ENCODE measurements at regions not wholly inside any gene's neighbourhood (a gene's known extent, or its start where the extent isn't known, plus 50 kb on each side); places are given as distances from the start of the nearest gene placed in this dataset.

DNA sequence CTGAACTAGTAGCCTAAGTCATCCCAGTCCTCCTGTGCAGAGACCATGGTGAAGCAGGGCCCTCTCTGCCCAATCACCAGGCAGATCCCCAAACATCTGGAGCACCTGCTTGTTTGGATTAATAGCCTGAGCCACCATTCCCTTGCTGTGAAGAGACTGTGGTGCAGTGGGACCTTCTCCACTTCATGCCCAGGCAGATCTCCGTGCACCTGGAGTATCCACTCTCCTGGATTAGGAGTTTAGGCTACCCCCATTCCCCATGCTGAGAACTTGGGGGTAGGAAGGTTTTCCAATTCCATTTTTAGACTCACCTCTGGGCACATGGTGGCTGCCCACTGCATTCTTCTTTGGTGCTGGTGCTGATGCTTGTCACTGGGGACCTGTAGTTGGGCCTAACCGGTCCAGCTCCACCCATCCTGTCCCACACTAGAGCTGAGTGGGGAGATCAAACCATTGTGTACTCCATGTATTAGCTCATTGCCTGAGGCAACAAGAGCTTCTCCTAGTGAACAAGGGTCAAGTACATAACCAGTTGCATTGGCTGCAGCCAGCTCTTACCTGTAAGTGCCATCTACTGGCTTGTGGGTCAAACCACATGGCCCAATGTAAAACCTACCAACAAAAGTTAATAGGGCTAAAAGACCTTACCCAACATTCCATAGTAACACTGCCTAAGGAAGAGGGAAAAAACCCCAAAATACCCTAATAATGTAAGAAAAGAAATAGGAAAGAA lies 382.5 kb upstream of the CBLB start:
- TF ChIP-seq YY1 (IDR thresholded peaks at IDR 0.05; ENCODE audit: low read depth) (no peak), USF1 (IDR thresholded peaks at IDR 0.05; ENCODE audit: borderline replicate concordance, low read depth) (no peak), POLR2AphosphoS5 (IDR thresholded peaks at IDR 0.05; ENCODE audit: low read depth, low read length) (no peak), TEAD4 (IDR thresholded peaks at IDR 0.05; ENCODE audit: borderline replicate concordance, insufficient read depth) (no peak), CTCF (IDR thresholded peaks at IDR 0.05) (no peak), TCF12 (IDR thresholded peaks at IDR 0.05) (no peak), PBX3 (IDR thresholded peaks at IDR 0.05) (no peak), ZBTB33 (IDR thresholded peaks at IDR 0.05; ENCODE audit: borderline replicate concordance, low read depth) (no peak), USF2 (IDR thresholded peaks at IDR 0.05; ENCODE audit: borderline replicate concordance, low read depth, low read length) (no peak), EP300 (IDR thresholded peaks at IDR 0.05; ENCODE audit: borderline replicate concordance in 1 of 2, low read depth in 1 of 2, low read length in 1 of 2) (no peak), FOXM1 (IDR thresholded peaks at IDR 0.05; ENCODE audit: low read depth) (no peak)
- TF ChIP-seq, protein P1, sequence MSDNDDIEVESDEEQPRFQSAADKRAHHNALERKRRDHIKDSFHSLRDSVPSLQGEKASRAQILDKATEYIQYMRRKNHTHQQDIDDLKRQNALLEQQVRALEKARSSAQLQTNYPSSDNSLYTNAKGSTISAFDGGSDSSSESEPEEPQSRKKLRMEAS (IDR thresholded peaks at IDR 0.05; ENCODE audit: low read depth), result no peak
- TF ChIP-seq, protein P2, sequence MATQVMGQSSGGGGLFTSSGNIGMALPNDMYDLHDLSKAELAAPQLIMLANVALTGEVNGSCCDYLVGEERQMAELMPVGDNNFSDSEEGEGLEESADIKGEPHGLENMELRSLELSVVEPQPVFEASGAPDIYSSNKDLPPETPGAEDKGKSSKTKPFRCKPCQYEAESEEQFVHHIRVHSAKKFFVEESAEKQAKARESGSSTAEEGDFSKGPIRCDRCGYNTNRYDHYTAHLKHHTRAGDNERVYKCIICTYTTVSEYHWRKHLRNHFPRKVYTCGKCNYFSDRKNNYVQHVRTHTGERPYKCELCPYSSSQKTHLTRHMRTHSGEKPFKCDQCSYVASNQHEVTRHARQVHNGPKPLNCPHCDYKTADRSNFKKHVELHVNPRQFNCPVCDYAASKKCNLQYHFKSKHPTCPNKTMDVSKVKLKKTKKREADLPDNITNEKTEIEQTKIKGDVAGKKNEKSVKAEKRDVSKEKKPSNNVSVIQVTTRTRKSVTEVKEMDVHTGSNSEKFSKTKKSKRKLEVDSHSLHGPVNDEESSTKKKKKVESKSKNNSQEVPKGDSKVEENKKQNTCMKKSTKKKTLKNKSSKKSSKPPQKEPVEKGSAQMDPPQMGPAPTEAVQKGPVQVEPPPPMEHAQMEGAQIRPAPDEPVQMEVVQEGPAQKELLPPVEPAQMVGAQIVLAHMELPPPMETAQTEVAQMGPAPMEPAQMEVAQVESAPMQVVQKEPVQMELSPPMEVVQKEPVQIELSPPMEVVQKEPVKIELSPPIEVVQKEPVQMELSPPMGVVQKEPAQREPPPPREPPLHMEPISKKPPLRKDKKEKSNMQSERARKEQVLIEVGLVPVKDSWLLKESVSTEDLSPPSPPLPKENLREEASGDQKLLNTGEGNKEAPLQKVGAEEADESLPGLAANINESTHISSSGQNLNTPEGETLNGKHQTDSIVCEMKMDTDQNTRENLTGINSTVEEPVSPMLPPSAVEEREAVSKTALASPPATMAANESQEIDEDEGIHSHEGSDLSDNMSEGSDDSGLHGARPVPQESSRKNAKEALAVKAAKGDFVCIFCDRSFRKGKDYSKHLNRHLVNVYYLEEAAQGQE (IDR thresholded peaks at IDR 0.05; ENCODE audit: low read depth, low read length), result no peak

Measured in SK-N-SH (cell line).